Caco-2 (cell line): ENCODE measurements at regions not wholly inside any gene's neighbourhood (a gene's known extent, or its start where the extent isn't known, plus 50 kb on each side); places are given as distances from the start of the nearest gene placed in this dataset.

Source experiments
- BruUV-seq: library from RNA; stranded (reverse); fragments of 400-500 nt; replicated peaks from 2 replicates; lab custom pipeline; 2021; lab: Mats Ljungman, UMichigan
- CTCF ChIA-PET: fragments of 300-600 bp; sonication (Branson Sonifier 250); formaldehyde crosslinking; loops from one replicate; lab custom pipeline; 2022; ENCODE audit warnings: antibody characterized with exemption; lab: Charles Lee
- POLR2A ChIA-PET: fragments of 300-600 bp; sonication (Branson Sonifier 250); formaldehyde crosslinking; loops from one replicate; lab custom pipeline; 2022; ENCODE audit warnings: antibody characterized with exemption; lab: Charles Lee
- DNase-seq, 2 experiments: peaks; one replicate each; pipeline versions ENCODE4 v3.0.0 to v3.0.0-alpha.2; 2020 to 2022
- H3K27me3 ChIP-seq: replicated peaks from 2 replicates; pipeline ENCODE4 v1.6.0; 2011; ENCODE audit warnings: low read length; ENCODE audit not compliant: control insufficient read depth, insufficient read depth
- H3K36me3 ChIP-seq: 2 replicates; pipeline ENCODE4 v1.5.1; 2011; ENCODE audit warnings: low read length; ENCODE audit not compliant: control insufficient read depth, insufficient read depth
- H3K4me1 ChIP-seq: fragments of 250-450 bp; sonication (Bioruptor Pico); 2 replicates; pipeline ENCODE4 v1.5.1; 2020; ENCODE audit warnings: mild to moderate bottlenecking
- H3K4me3 ChIP-seq: 2 replicates; pipeline ENCODE4 v1.5.1; 2011; ENCODE audit warnings: low read depth, mild to moderate bottlenecking, control low read depth, low read length
- H3K9me3 ChIP-seq: fragments of 250-450 bp; sonication (Bioruptor Pico); 2 replicates; pipeline ENCODE4 v1.5.1; 2020; ENCODE audit warnings: mild to moderate bottlenecking, moderate library complexity
- H3K27ac Mint-ChIP-seq: one replicate; pipeline ENCODE4 v1.8.0; 2022; ENCODE audit warnings: mixed read lengths; ENCODE audit not compliant: unreplicated experiment
- H3K27me3 Mint-ChIP-seq: one replicate; pipeline ENCODE4 v1.8.0; 2022; ENCODE audit warnings: mixed read lengths; ENCODE audit not compliant: insufficient read depth, unreplicated experiment
- H3K36me3 Mint-ChIP-seq: one replicate; pipeline ENCODE4 v1.8.0; 2022; ENCODE audit warnings: mild to moderate bottlenecking, mixed read lengths; ENCODE audit not compliant: insufficient read depth, unreplicated experiment
- H3K4me1 Mint-ChIP-seq: one replicate; pipeline ENCODE4 v1.8.0; 2022; ENCODE audit warnings: low read depth, mixed read lengths; ENCODE audit not compliant: unreplicated experiment
- H3K4me3 Mint-ChIP-seq: one replicate; pipeline ENCODE4 v1.8.0; 2022; ENCODE audit warnings: mild to moderate bottlenecking, moderate library complexity, mixed read lengths; ENCODE audit not compliant: unreplicated experiment
- H3K9me3 Mint-ChIP-seq: one replicate; pipeline ENCODE4 v1.8.0; 2022; ENCODE audit warnings: mixed read lengths; ENCODE audit not compliant: unreplicated experiment
- CTCF ChIP-seq, 2 experiments: fragments of 200-600 bp in 1 of 2; IDR thresholded peaks; 1 replicate in 1 of 2; 2 replicates in 1 of 2; pipeline versions ENCODE4 v1.5.1 to v1.8.0; 2011 to 2022; ENCODE audit warnings: antibody characterized with exemption in 1 of 2, control low read depth in 1 of 2, inconsistent platforms in 1 of 2, low read depth in 1 of 2, low read length in 1 of 2, mild to moderate bottlenecking in 1 of 2, moderate library complexity in 1 of 2; ENCODE audit not compliant: insufficient read depth in 1 of 2, severe bottlenecking in 1 of 2, unreplicated experiment in 1 of 2
- intact Hi-C: fragments of 100-400 bp; cut with micrococcal nuclease; formaldehyde crosslinking; loops from one replicate; pipeline ENCODE4 v1.10.0; 2022; ENCODE audit not compliant: unreplicated experiment

GRCh38 chr3:72214066-72214951 is 429.4 kb upstream of the PROK2 start:
- POLR2A ChIA-PET, result no interaction called here
- Histone ChIP-seq H3K9me3 (no peaks in the 10 kb centered on the region), H3K4me3 (no peak overlapping the region), H3K4me1 (no peaks in the 10 kb centered on the region), H3K36me3 (no peaks in the 10 kb centered on the region), H3K27me3 (no peaks in the 10 kb centered on the region)
- no peak overlapping the region for H3K27ac Mint-ChIP-seq
- no peak overlapping the region for H3K4me3 Mint-ChIP-seq
- no peaks in the 10 kb centered on the region for H3K36me3 Mint-ChIP-seq
- no peaks in the 10 kb centered on the region for H3K9me3 Mint-ChIP-seq
- no peaks in the 10 kb centered on the region for H3K4me1 Mint-ChIP-seq
- TF ChIP-seq CTCF (IDR thresholded peaks at IDR 0.05; ENCODE audit: insufficient read depth in 1 of 2, low read depth in 1 of 2, low read length in 1 of 2, severe bottlenecking in 1 of 2, unreplicated experiment in 1 of 2), result no peak
- peaks cover 11% of the 10 kb centered on the region for H3K27me3 Mint-ChIP-seq
- intact Hi-C loops, result no loop called here
- no TSS peak for BruUV-seq
- CTCF ChIA-PET, result no interaction called here
- DNase-seq, result no peak

GRCh38 chr3:72213296-72214065 is 428.5 kb upstream of the PROK2 start:
- H3K27ac Mint-ChIP-seq, result no peak overlapping the region
- peaks cover 16% of the 10 kb centered on the region for H3K27me3 Mint-ChIP-seq
- ChIA-PET CTCF (no interaction called here), POLR2A (no interaction called here)
- Histone ChIP-seq H3K4me3 (no peak overlapping the region), H3K9me3 (no peaks in the 10 kb centered on the region), H3K4me1 (no peaks in the 10 kb centered on the region), H3K36me3 (no peaks in the 10 kb centered on the region), H3K27me3 (no peaks in the 10 kb centered on the region)
- no peaks in the 10 kb centered on the region for H3K36me3 Mint-ChIP-seq
- no peaks in the 10 kb centered on the region for H3K4me1 Mint-ChIP-seq
- intact Hi-C loops, result no loop called here
- no peaks in the 10 kb centered on the region for H3K9me3 Mint-ChIP-seq
- no peak for TF ChIP-seq CTCF (IDR thresholded peaks at IDR 0.05; ENCODE audit: insufficient read depth in 1 of 2, low read depth in 1 of 2, low read length in 1 of 2, severe bottlenecking in 1 of 2, unreplicated experiment in 1 of 2)
- DNase-seq, result no peak
- no TSS peak for BruUV-seq
- no peak overlapping the region for H3K4me3 Mint-ChIP-seq

GRCh38 chr3:72212396-72212795 is 427.4 kb upstream of the PROK2 start:
- intact Hi-C loops, result no loop called here
- Histone ChIP-seq H3K9me3 (no peaks in the 10 kb centered on the region), H3K4me3 (no peak overlapping the region), H3K4me1 (no peaks in the 10 kb centered on the region), H3K36me3 (no peaks in the 10 kb centered on the region), H3K27me3 (no peaks in the 10 kb centered on the region)
- no peak for DNase-seq
- peaks cover 17% of the 10 kb centered on the region for H3K27me3 Mint-ChIP-seq
- ChIA-PET POLR2A (no interaction called here), CTCF (no interaction called here)
- H3K27ac Mint-ChIP-seq, result no peak overlapping the region
- H3K9me3 Mint-ChIP-seq, result no peaks in the 10 kb centered on the region
- H3K36me3 Mint-ChIP-seq, result no peaks in the 10 kb centered on the region
- H3K4me1 Mint-ChIP-seq, result no peaks in the 10 kb centered on the region
- no peak overlapping the region for H3K4me3 Mint-ChIP-seq
- BruUV-seq, result no TSS peak
- no peak for TF ChIP-seq CTCF (IDR thresholded peaks at IDR 0.05; ENCODE audit: insufficient read depth in 1 of 2, low read depth in 1 of 2, low read length in 1 of 2, severe bottlenecking in 1 of 2, unreplicated experiment in 1 of 2)
